ENCODE measurements at regions not wholly inside any gene's neighbourhood (a gene's known extent, or its start where the extent isn't known, plus 50 kb on each side); places are given as distances from the start of the nearest gene placed in this dataset.
"Not testable (repeated sequence)": the region's sequence is repeated elsewhere in the genome, so short reads cannot be mapped to it uniquely, and the experiment has no call there.

GRCh38 chr14:86777963-86778602, 1214.9 kb downstream of the GALC start:
- Histone ChIP-seq H3K27ac (ENCODE audit: insufficient read depth, low read depth, low read length) (no peak overlapping the region), H3K27me3 (ENCODE audit: control insufficient read depth in 2 of 2, insufficient read depth in 2 of 2, low read length in 2 of 2) (no peaks in the 10 kb centered on the region), H3K9ac (replicated peaks; ENCODE audit: extremely low read depth, insufficient read depth, low read length) (no peak overlapping the region), H3K79me2 (ENCODE audit: control insufficient read depth, insufficient read depth, low read length) (no peaks in the 10 kb centered on the region), H3K4me2 (ENCODE audit: insufficient read depth, low read length) (no peak overlapping the region), H3K4me1 (ENCODE audit: control insufficient read depth, extremely low read depth, insufficient read depth, low read length) (no peaks in the 10 kb centered on the region), H2AFZ (ENCODE audit: low read depth, low read length) (no peak overlapping the region), H3K36me3 (ENCODE audit: control insufficient read depth in 2 of 2, extremely low read depth in 1 of 2, insufficient read depth in 2 of 2, low read length in 2 of 2) (no peaks in the 10 kb centered on the region), H3K9me3 (replicated peaks; ENCODE audit: control insufficient read depth, insufficient read depth, low read length) (no peaks in the 10 kb centered on the region), H4K20me1 (replicated peaks; ENCODE audit: control insufficient read depth, extremely low read depth, insufficient read depth, low read length) (no peaks in the 10 kb centered on the region), H3K4me3 (replicated peaks in 1 of 3; ENCODE audit: insufficient read depth in 1 of 3, low read depth in 1 of 3, low read length in 3 of 3) (no peak overlapping the region), H3K9me1 (replicated peaks; ENCODE audit: control insufficient read depth, extremely low read depth, insufficient read depth, low read length) (no peaks in the 10 kb centered on the region)
- ChIA-PET POLR2A (no interaction called here), CTCF (no interaction called here)
- dilution Hi-C loops (cut with MboI; ENCODE audit: extremely low pct_ligation_motif_present, low sequenced_read_pairs) = no loop called here
- BruUV-seq (replicated peaks) = no TSS peak
- FAIRE-seq (no peak), DNase-seq (ENCODE audit: low read depth, low spot score) (no peak)
- intact Hi-C loops (cut with micrococcal nuclease) = no loop called here
- TF ChIP-seq MAX (IDR thresholded peaks at IDR 0.05; ENCODE audit: insufficient read depth, insufficient read length) (no peak), CTCF (IDR thresholded peaks at IDR 0.05; ENCODE audit: extremely low read depth in 1 of 2, insufficient read depth in 1 of 2, low read depth in 1 of 2, low read length in 2 of 2) (no peak), POLR2AphosphoS5 (IDR thresholded peaks at IDR 0.05; ENCODE audit: insufficient read depth, low read depth, low read length) (no peak), MYC (IDR thresholded peaks at IDR 0.05; ENCODE audit: low read depth, low read length) (no peak), GATA2 (IDR thresholded peaks at IDR 0.05; ENCODE audit: insufficient read depth, insufficient read length, low read depth, low read length) (no peak), FOS (IDR thresholded peaks at IDR 0.05; ENCODE audit: borderline replicate concordance, insufficient read depth, low read length) (no peak), EZH2 (IDR thresholded peaks at IDR 0.05; ENCODE audit: borderline replicate concordance, low read depth, low read length, severe bottlenecking) (no peak), POLR2A (IDR thresholded peaks at IDR 0.05; ENCODE audit: low read depth, low read length) (no peak), JUN (IDR thresholded peaks at IDR 0.05; ENCODE audit: borderline replicate concordance, insufficient read depth, insufficient read length, low read depth) (no peak)

- H3K79me2 ChIP-seq (ENCODE audit: control insufficient read depth, insufficient read depth, low read length); H3K4me2 ChIP-seq (ENCODE audit: insufficient read depth, low read length); FAIRE-seq; intact Hi-C loops (cut with micrococcal nuclease); DNase-seq (ENCODE audit: low read depth, low spot score); H3K9ac ChIP-seq (replicated peaks; ENCODE audit: extremely low read depth, insufficient read depth, low read length); POLR2A ChIA-PET; H2AFZ ChIP-seq (ENCODE audit: low read depth, low read length); BruUV-seq (replicated peaks); H3K27me3 ChIP-seq (ENCODE audit: control insufficient read depth in 2 of 2, insufficient read depth in 2 of 2, low read length in 2 of 2); H3K27ac ChIP-seq (ENCODE audit: insufficient read depth, low read depth, low read length); dilution Hi-C loops (cut with MboI; ENCODE audit: extremely low pct_ligation_motif_present, low sequenced_read_pairs); H3K9me1 ChIP-seq (replicated peaks; ENCODE audit: control insufficient read depth, extremely low read depth, insufficient read depth, low read length); H3K36me3 ChIP-seq (ENCODE audit: control insufficient read depth in 2 of 2, extremely low read depth in 1 of 2, insufficient read depth in 2 of 2, low read length in 2 of 2); CTCF ChIA-PET; H3K4me1 ChIP-seq (ENCODE audit: control insufficient read depth, extremely low read depth, insufficient read depth, low read length); H3K4me3 ChIP-seq (replicated peaks in 1 of 3; ENCODE audit: insufficient read depth in 1 of 3, low read depth in 1 of 3, low read length in 3 of 3); H4K20me1 ChIP-seq (replicated peaks; ENCODE audit: control insufficient read depth, extremely low read depth, insufficient read depth, low read length); H3K9me3 ChIP-seq (replicated peaks; ENCODE audit: control insufficient read depth, insufficient read depth, low read length): not testable (repeated sequence)
These were observed 1217.1 kb downstream of the GALC start for GRCh38 chr14:86775896-86776295.
